Ovary (tissue), 7 donors: ENCODE measurements at regions not wholly inside any gene's neighbourhood (a gene's known extent, or its start where the extent isn't known, plus 50 kb on each side); places are given as distances from the start of the nearest gene placed in this dataset.

Experiments
- DNase-seq, 5 donors: peaks; one replicate each; pipeline ENCODE4 v3.0.0-alpha.2; 2019 to 2020
- H3K27ac ChIP-seq, 2 donors: fragments of 200-600 bp; one replicate each; pipeline versions ENCODE4 v1.5.1 to v1.8.0; 2019 to 2022
- H3K27me3 ChIP-seq: fragments of 200-600 bp; one replicate; pipeline ENCODE4 v1.8.0; 2022
- H3K36me3 ChIP-seq: fragments of 200-600 bp; sonication (generic); one replicate; pipeline ENCODE4 v1.5.1; 2019
- H3K4me1 ChIP-seq: one replicate; pipeline ENCODE4 v1.8.1; 2013; ENCODE audit warnings: mild to moderate bottlenecking, moderate library complexity; ENCODE audit not compliant: insufficient read depth
- H3K4me3 ChIP-seq: fragments of 200-600 bp; sonication (generic); one replicate; pipeline ENCODE4 v1.5.1; 2017
- H3K9me3 ChIP-seq, 2 donors: fragments of 200-600 bp in 1 of 2; sonication (generic) in 1 of 2; one replicate each; pipeline versions ENCODE4 v1.5.1 to v1.8.1; 2013 to 2019; ENCODE audit warnings: mild to moderate bottlenecking in 1 of 2, moderate library complexity in 1 of 2
- CTCF ChIP-seq, 3 donors: fragments of 450-650 bp in 2 of 3; fragments of 200-600 bp in 1 of 3; IDR thresholded peaks; one replicate each; pipeline versions ENCODE4 v1.5.1 to v1.8.0; 2016 to 2022; ENCODE audit warnings: antibody characterized with exemption in 3 of 3, mild to moderate bottlenecking in 1 of 3
- EP300 ChIP-seq: sonication (generic); formaldehyde crosslinking; IDR thresholded peaks from one replicate; pipeline ENCODE4 v1.6.1; 2017; ENCODE audit warnings: antibody characterized with exemption
- POLR2A ChIP-seq: fragments of 450-650 bp; IDR thresholded peaks from one replicate; pipeline ENCODE4 v1.6.1; 2017; ENCODE audit warnings: antibody characterized with exemption, mild to moderate bottlenecking, moderate library complexity
- WGBS, 3 donors: extraction: QIAGEN DNeasy Blood & Tissue Kit in 1 of 3; methylation state at CpG; one replicate each; pipeline versions ENCODE4 v1.1.5 to v1.1.7; 2013 to 2017; 5-methylcytosine and 5-hydroxymethylcytosine counted together
- intact Hi-C, 4 donors: fragments of 100-400 bp; cut with DNase I; formaldehyde crosslinking; loops; one replicate each; pipeline versions ENCODE4 v1.11.0 to v1.15.1; 2022 to 2023
- donor health status: DM: no; HTN: no; CAD: no; lungs with moderate emphysema.
- donor health status: DM: no; HTN: no; CAD: no.
- donor health status: Bipolar disorder and iron deficiency.
- donor health status: DM: no; HTN: no; CAD: no.
- donor health status: DM: yes; HTN: yes; CAD: no.

GRCh38 chr17:79533116-79533515 lies 77.7 kb downstream of the RBFOX3 start:
- no peak for DNase-seq
- Histone ChIP-seq H3K27ac (no peak overlapping the region), H3K4me3 (no peak overlapping the region), H3K9me3 (no peaks in the 10 kb centered on the region), H3K36me3 (no peaks in the 10 kb centered on the region), H3K4me1 (no peaks in the 10 kb centered on the region), H3K27me3 (no peaks in the 10 kb centered on the region)
- TF ChIP-seq CTCF (IDR thresholded peaks at IDR 0.05) = no peak
- TF ChIP-seq EP300 = no peak
- no peak for TF ChIP-seq POLR2A
- WGBS, 3 donors = 82 to 89% (median 83%) methylated on average over 12 of the region's 12 CpGs
- intact Hi-C loops = no loop called here

- TF ChIP-seq POLR2A (no peak), EP300 (no peak), CTCF (IDR thresholded peaks at IDR 0.05) (no peak)
Measured at GRCh38 chr17:79532107-79532790, 78.6 kb downstream of the RBFOX3 start.

GRCh38 chr17:79531191-79532095 lies 79.4 kb downstream of the RBFOX3 start:
- no peak for DNase-seq
- H3K36me3 ChIP-seq = no peaks in the 10 kb centered on the region
- WGBS, 3 donors = 18 to 27% (median 21%) methylated on average over 30 of the region's 30 CpGs

More at GRCh38 chr17:79532107-79532790, 78.6 kb downstream of the RBFOX3 start:
- Histone ChIP-seq H3K4me1 (no peaks in the 10 kb centered on the region), H3K27ac (no peak overlapping the region), H3K4me3 (no peak overlapping the region), H3K27me3 (no peaks in the 10 kb centered on the region), H3K9me3 (no peaks in the 10 kb centered on the region), H3K36me3 (no peaks in the 10 kb centered on the region)
- intact Hi-C loops = no loop called here
- DNase-seq = no peak
- WGBS, 3 donors = 49 to 57% (median 57%) methylated on average over 10 of the region's 10 CpGs

More at GRCh38 chr17:79531191-79532095, 79.4 kb downstream of the RBFOX3 start:
- Histone ChIP-seq H3K4me3 (no peak overlapping the region), H3K9me3 (no peaks in the 10 kb centered on the region), H3K27ac (no peak overlapping the region), H3K4me1 (no peaks in the 10 kb centered on the region), H3K27me3 (no peaks in the 10 kb centered on the region)
- intact Hi-C loops = no loop called here
- no peak for TF ChIP-seq CTCF (IDR thresholded peaks at IDR 0.05)
